Brain microvascular endothelial cell (primary cell): ENCODE measurements at regions not wholly inside any gene's neighbourhood (a gene's known extent, or its start where the extent isn't known, plus 50 kb on each side); places are given as distances from the start of the nearest gene placed in this dataset.

ENCODE experiments used
- DNase-seq: peaks from one replicate; pipeline ENCODE4 v3.0.0-alpha.2; 2020
- H3K27ac ChIP-seq: fragments of 250-450 bp; sonication (Bioruptor Pico); 2 replicates; pipeline ENCODE4 v1.5.1; 2020; ENCODE audit warnings: mild to moderate bottlenecking, moderate library complexity
- H3K27me3 ChIP-seq: fragments of 250-450 bp; sonication (Bioruptor Pico); replicated peaks from 2 replicates; pipeline ENCODE4 v1.5.1; 2020; ENCODE audit warnings: mild to moderate bottlenecking
- H3K36me3 ChIP-seq: fragments of 250-450 bp; sonication (Bioruptor Pico); replicated peaks from 2 replicates; pipeline ENCODE4 v1.5.1; 2020; ENCODE audit warnings: mild to moderate bottlenecking
- H3K4me3 ChIP-seq: 2 replicates; pipeline ENCODE4 v1.5.1; 2011; ENCODE audit warnings: low read depth, mild to moderate bottlenecking, control low read depth, low read length, moderate library complexity
- CTCF ChIP-seq: IDR thresholded peaks from 2 replicates; pipeline ENCODE4 v1.5.1; 2011; ENCODE audit warnings: low read depth, mild to moderate bottlenecking, moderate library complexity, low read length, control low read depth, inconsistent platforms; ENCODE audit errors: missing control alignments
- in situ Hi-C: cut with HindIII; loops from 2 replicates; pipeline ENCODE4 v1.10.0; 2017; ENCODE audit warnings: low sequenced_read_pairs, low pct_ligation_motif_present

GRCh38 chr2:190780594-190780993 is 100.0 kb upstream of the GLS start:
- DNase-seq: no peak
- Histone ChIP-seq H3K36me3 (no peaks in the 10 kb centered on the region), H3K27ac (no peak overlapping the region), H3K27me3 (no peaks in the 10 kb centered on the region), H3K4me3 (no peak overlapping the region)
- no peak for TF ChIP-seq CTCF
- in situ Hi-C loops: no loop called here

GRCh38 chr2:190781604-190782198 is 98.9 kb upstream of the GLS start:
- peak; percentile 34 for DNase-seq
- Histone ChIP-seq H3K36me3 (no peaks in the 10 kb centered on the region), H3K27me3 (no peaks in the 10 kb centered on the region), H3K4me3 (no peak overlapping the region), H3K27ac (no peak overlapping the region)
- in situ Hi-C loops: no loop called here
- peak; percentile 70 for TF ChIP-seq CTCF

- in situ Hi-C loops: no loop called here
- Histone ChIP-seq H3K27ac (no peak overlapping the region), H3K27me3 (no peaks in the 10 kb centered on the region), H3K36me3 (no peaks in the 10 kb centered on the region), H3K4me3 (no peak overlapping the region)
- no peak for DNase-seq
- TF ChIP-seq CTCF: no peak
Measured at GRCh38 chr2:190782264-190782663, 98.4 kb upstream of the GLS start.

- in situ Hi-C loops: no loop called here
- H3K27ac ChIP-seq: no peak overlapping the region
- DNase-seq: no peak
- H3K27me3 ChIP-seq: no peaks in the 10 kb centered on the region
- no peaks in the 10 kb centered on the region for H3K36me3 ChIP-seq
- TF ChIP-seq CTCF: no peak
- H3K4me3 ChIP-seq: no peak overlapping the region
Measured at GRCh38 chr2:190783513-190784263, 96.9 kb upstream of the GLS start.

- H3K36me3 ChIP-seq: no peaks in the 10 kb centered on the region
- no peak for DNase-seq
- H3K4me3 ChIP-seq: no peak overlapping the region
- no peak overlapping the region for H3K27ac ChIP-seq
- TF ChIP-seq CTCF: no peak
- no peaks in the 10 kb centered on the region for H3K27me3 ChIP-seq
- in situ Hi-C loops: no loop called here
Measured at GRCh38 chr2:190785334-190785733, 95.3 kb upstream of the GLS start.
